Jurkat, Clone E6-1 (cell line): ENCODE measurements at regions not wholly inside any gene's neighbourhood (a gene's known extent, or its start where the extent isn't known, plus 50 kb on each side); places are given as distances from the start of the nearest gene placed in this dataset.
"Not testable (repeated sequence)": the region's sequence is repeated elsewhere in the genome, so short reads cannot be mapped to it uniquely, and the experiment has no call there.

Experiments used
- DNase-seq: peaks from one replicate; pipeline ENCODE4 v3.0.0-alpha.2; 2011; ENCODE audit warnings: low read depth, low spot score
- H3K4me3 ChIP-seq: 2 replicates; pipeline ENCODE4 v1.5.1; 2011; ENCODE audit warnings: mild to moderate bottlenecking, low read length, control low read depth, moderate library complexity

GRCh38 chr9:62864481-62865469 lies 1674.9 kb downstream of the SPATA31A7 start:
- not testable (repeated sequence) for H3K4me3 ChIP-seq, DNase-seq

- H3K4me3 ChIP-seq, DNase-seq: not testable (repeated sequence)
These were observed 1679.2 kb downstream of the SPATA31A7 start for GRCh38 chr9:62869061-62869460.

GRCh38 chr9:62871765-62872164 lies 1681.9 kb downstream of the SPATA31A7 start:
- not testable (repeated sequence) for DNase-seq, H3K4me3 ChIP-seq

GRCh38 chr9:62874213-62874612 lies 1684.4 kb downstream of the SPATA31A7 start:
- not testable (repeated sequence) for H3K4me3 ChIP-seq, DNase-seq

- not testable (repeated sequence) for DNase-seq, H3K4me3 ChIP-seq
These were observed 1685.1 kb downstream of the SPATA31A7 start for GRCh38 chr9:62874745-62875599.

GRCh38 chr9:62877552-62877951 lies 1687.7 kb downstream of the SPATA31A7 start:
- H3K4me3 ChIP-seq, DNase-seq: not testable (repeated sequence)

GRCh38 chr9:62877987-62878386 lies 1688.2 kb downstream of the SPATA31A7 start:
- H3K4me3 ChIP-seq, DNase-seq: not testable (repeated sequence)

- DNase-seq, H3K4me3 ChIP-seq: not testable (repeated sequence)
These were observed 1690.6 kb downstream of the SPATA31A7 start for GRCh38 chr9:62880453-62880852.

- H3K4me3 ChIP-seq, DNase-seq: not testable (repeated sequence)
These were observed 1691.1 kb downstream of the SPATA31A7 start for GRCh38 chr9:62880971-62881370.

GRCh38 chr9:62881811-62882210 lies 1692.0 kb downstream of the SPATA31A7 start:
- not testable (repeated sequence) for DNase-seq, H3K4me3 ChIP-seq

GRCh38 chr9:62882717-62883116 lies 1692.9 kb downstream of the SPATA31A7 start:
- DNase-seq, H3K4me3 ChIP-seq: not testable (repeated sequence)

GRCh38 chr9:62896692-62897091 lies 1706.9 kb downstream of the SPATA31A7 start:
- H3K4me3 ChIP-seq, DNase-seq: not testable (repeated sequence)

- not testable (repeated sequence) for H3K4me3 ChIP-seq
These were observed 1707.8 kb downstream of the SPATA31A7 start for GRCh38 chr9:62897411-62898225.

GRCh38 chr9:62899666-62900065 lies 1709.8 kb downstream of the SPATA31A7 start:
- DNase-seq, H3K4me3 ChIP-seq: not testable (repeated sequence)

More at GRCh38 chr9:62897411-62898225, 1707.8 kb downstream of the SPATA31A7 start:
- DNase-seq, result not testable (repeated sequence)

- H3K4me3 ChIP-seq, DNase-seq: not testable (repeated sequence)
These were observed 1714.2 kb downstream of the SPATA31A7 start for GRCh38 chr9:62904061-62904460.

GRCh38 chr9:62905722-62906121 lies 1715.9 kb downstream of the SPATA31A7 start:
- not testable (repeated sequence) for H3K4me3 ChIP-seq, DNase-seq

GRCh38 chr9:62907866-62908265 lies 1718.0 kb downstream of the SPATA31A7 start:
- not testable (repeated sequence) for DNase-seq, H3K4me3 ChIP-seq

- H3K4me3 ChIP-seq, DNase-seq: not testable (repeated sequence)
These were observed 1718.4 kb downstream of the SPATA31A7 start for GRCh38 chr9:62908271-62908670.

- DNase-seq, H3K4me3 ChIP-seq: not testable (repeated sequence)
These were observed 1719.6 kb downstream of the SPATA31A7 start for GRCh38 chr9:62909447-62909846.
